K562 (cell line): ENCODE measurements at regions not wholly inside any gene's neighbourhood (a gene's known extent, or its start where the extent isn't known, plus 50 kb on each side); places are given as distances from the start of the nearest gene placed in this dataset.

Experiments used
- ATAC-seq: fragments of 200-7000 bp; cut with Tn5 transposase; 3 replicates; pipeline ENCODE4 v1.9.1; 2020; ENCODE audit warnings: moderate library complexity
- BruUV-seq: library from RNA; stranded (reverse); fragments of 400-500 nt; replicated peaks from 2 replicates; lab custom pipeline; 2021; lab: Mats Ljungman, UMichigan
- CTCF ChIA-PET: fragments of 300-600 bp; formaldehyde crosslinking; extraction: SDS; loops from one replicate; lab custom pipeline; 2021; ENCODE audit warnings: low intra/inter-chr PET ratio; lab: Yijun Ruan, JAX
- POLR2A ChIA-PET: fragments of 300-600, 350-650 bp; sonication (Branson Sonifier 250); formaldehyde crosslinking; extraction: SDS; loops from one replicate; lab custom pipeline; 2021; ENCODE audit warnings: antibody characterized with exemption, inconsistent platforms; lab: Yijun Ruan, JAX
- DNase-seq, 4 experiments: peaks; one replicate each; pipeline versions ENCODE4 v3.0.0 to v3.0.0-alpha.2; 2011 to 2018; ENCODE audit warnings: low spot score in 3 of 4, mixed read lengths in 3 of 4; ENCODE audit errors: extremely low read depth in 1 of 4
- FAIRE-seq: peaks from 2 replicates; lab custom pipeline; 2011; peaks lifted over from hg19 to GRCh38; lab: Jason Lieb, UNC
- H2AFZ ChIP-seq: 2 replicates; pipeline ENCODE4 v1.6.0; 2011; ENCODE audit warnings: low read depth, low read length, control low read depth, inconsistent platforms
- H3K27ac ChIP-seq: fragments of 200-600 bp; 3 replicates; pipeline ENCODE4 v1.8.0; 2011; ENCODE audit warnings: low read depth, mild to moderate bottlenecking, control low read depth, inconsistent platforms, low read length, moderate library complexity, mixed read lengths; ENCODE audit errors: extremely low read depth
- H3K27me3 ChIP-seq, 2 experiments: fragments of 300-600 bp in 1 of 2; 2 replicates in 1 of 2; 3 replicates in 1 of 2; pipeline versions ENCODE4 v1.6.0 to v1.8.0; 2011; ENCODE audit warnings: inconsistent platforms in 2 of 2, low read length in 2 of 2, mild to moderate bottlenecking in 1 of 2, mixed read lengths in 1 of 2, moderate library complexity in 1 of 2; ENCODE audit not compliant: control insufficient read depth in 2 of 2, insufficient read depth in 2 of 2
- H3K36me3 ChIP-seq: fragments of 300-600 bp; 3 replicates; pipeline ENCODE4 v1.8.0; 2011; ENCODE audit warnings: mild to moderate bottlenecking, low read length, inconsistent platforms; ENCODE audit not compliant: control insufficient read depth, insufficient read depth
- H3K4me1 ChIP-seq, 2 experiments: fragments of 200-600 bp in 1 of 2; replicated peaks in 1 of 2; 2 replicates in 1 of 2; 3 replicates in 1 of 2; pipeline versions ENCODE4 v1.5.1 to v1.8.0; 2011; ENCODE audit warnings: inconsistent platforms in 2 of 2, low read length in 2 of 2, mild to moderate bottlenecking in 1 of 2, mixed read lengths in 1 of 2, moderate library complexity in 1 of 2; ENCODE audit not compliant: control insufficient read depth in 2 of 2, insufficient read depth in 2 of 2
- H3K4me2 ChIP-seq: 2 replicates; pipeline ENCODE4 v1.6.1; 2011; ENCODE audit warnings: low read length, control low read depth, inconsistent platforms, mixed read lengths; ENCODE audit not compliant: insufficient read depth
- H3K4me3 ChIP-seq: fragments of 200-600 bp; sonication (generic), shearing (Covaris generic); 2 replicates; pipeline ENCODE4 v1.5.1; 2016; ENCODE audit warnings: control low read depth, inconsistent platforms
- H3K79me2 ChIP-seq: fragments of 200-600 bp; 3 replicates; pipeline ENCODE4 v1.8.0; 2011; ENCODE audit warnings: low read length, inconsistent platforms; ENCODE audit not compliant: control insufficient read depth, insufficient read depth
- H3K9ac ChIP-seq, 2 experiments: 2 replicates each; pipeline versions ENCODE4 v1.6.0 to v1.6.1; 2011; ENCODE audit warnings: low read depth in 2 of 2, low read length in 2 of 2, control low read depth in 1 of 2, inconsistent platforms in 1 of 2, mild to moderate bottlenecking in 1 of 2, mixed read lengths in 1 of 2; ENCODE audit not compliant: insufficient read depth in 1 of 2
- H3K9me1 ChIP-seq: one replicate; pipeline ENCODE4 v1.6.0; 2011; ENCODE audit warnings: inconsistent platforms, mild to moderate bottlenecking, low read length, moderate library complexity; ENCODE audit not compliant: control insufficient read depth, insufficient read depth
- H3K9me3 ChIP-seq: replicated peaks from 2 replicates; pipeline ENCODE4 v1.5.1; 2011; ENCODE audit warnings: low read depth, low read length, inconsistent platforms; ENCODE audit not compliant: control insufficient read depth, insufficient read depth
- H4K20me1 ChIP-seq: replicated peaks from 2 replicates; pipeline ENCODE4 v1.6.1; 2011; ENCODE audit warnings: low read length, inconsistent platforms, mixed read lengths; ENCODE audit not compliant: control insufficient read depth, insufficient read depth
- ARNT ChIP-seq, 2 experiments: fragments of 450-650 bp; IDR thresholded peaks; 2 replicates each; pipeline ENCODE4 v1.6.1; 2016; ENCODE audit warnings: mild to moderate bottlenecking in 1 of 2
- CCNT2 ChIP-seq: IDR thresholded peaks from 2 replicates; pipeline ENCODE4 v1.6.1; 2011; ENCODE audit warnings: borderline replicate concordance, low read depth, mild to moderate bottlenecking, moderate library complexity, mixed read lengths, low read length; ENCODE audit not compliant: insufficient read length; ENCODE audit errors: extremely low read depth
- CLOCK ChIP-seq: fragments of 250-450 bp; sonication (Bioruptor Pico); IDR thresholded peaks from 2 replicates; pipeline ENCODE4 v1.4.0; 2020; ENCODE audit warnings: mild to moderate bottlenecking, moderate library complexity, borderline replicate concordance
- FOS ChIP-seq: IDR thresholded peaks from 3 replicates; pipeline ENCODE4 v1.6.1; 2011; ENCODE audit not compliant: insufficient read length; ENCODE audit errors: extremely low read depth
- KDM5B ChIP-seq: fragments of 200-600 bp; sonication (generic); IDR thresholded peaks from 2 replicates; pipeline ENCODE4 v1.6.1; 2012; ENCODE audit warnings: low read depth, mild to moderate bottlenecking, moderate library complexity, low read length, control low read depth, inconsistent platforms; ENCODE audit not compliant: insufficient replicate concordance
- RFX7 ChIP-seq: fragments of 250-450 bp; sonication (Bioruptor Pico); IDR thresholded peaks from 2 replicates; pipeline ENCODE4 v1.5.1; 2021; ENCODE audit warnings: mild to moderate bottlenecking
- STAT5A ChIP-seq: IDR thresholded peaks from 2 replicates; pipeline ENCODE4 v1.6.1; 2012; ENCODE audit warnings: low read length, inconsistent platforms, borderline replicate concordance
- TAF15 ChIP-seq: fragments of 200-400 bp; formaldehyde crosslinking; IDR thresholded peaks from 2 replicates; pipeline ENCODE4 v1.6.1; 2017; ENCODE audit warnings: mild to moderate bottlenecking, low read depth, low read length, moderate library complexity
- XRCC3 ChIP-seq: fragments of 450-650 bp; IDR thresholded peaks from 2 replicates; pipeline ENCODE4 v1.6.1; 2017; ENCODE audit warnings: mild to moderate bottlenecking, moderate library complexity
- ZNF445 ChIP-seq: fragments of 250-450 bp; sonication (Bioruptor Pico); IDR thresholded peaks from 2 replicates; pipeline ENCODE4 v1.4.0; 2020; ENCODE audit warnings: low read depth, mild to moderate bottlenecking, moderate library complexity
- ZSCAN32 ChIP-seq: fragments of 450-650 bp; formaldehyde crosslinking; IDR thresholded peaks from 2 replicates; pipeline ENCODE4 v1.4.0; 2020; ENCODE audit warnings: mild to moderate bottlenecking, moderate library complexity
- WGBS: fragments of 100-300 bp; shearing (Covaris generic); methylation state at CpG from one replicate; pipeline ENCODE4 v1.1.6; 2016; ENCODE audit warnings: low coverage, mixed read lengths; ENCODE audit not compliant: insufficient coverage; ENCODE audit errors: missing lambda C conversion rate; 5-methylcytosine and 5-hydroxymethylcytosine counted together
- in situ Hi-C: fragments of 300-500 bp; cut with MboI; formaldehyde crosslinking; loops from 4 replicates; pipeline ENCODE4 v1.15.0; 2018; ENCODE audit warnings: inconsistent platforms, mixed read lengths
- intact Hi-C: fragments of 100-400 bp; cut with micrococcal nuclease; formaldehyde crosslinking; loops from 2 replicates; pipeline ENCODE4 v1.14.2; 2022
- TF ChIP-seq, protein P1 (sequence below): fragments of 450-650 bp; IDR thresholded peaks from one replicate; pipeline ENCODE4 v1.6.1; 2018; ENCODE audit warnings: mild to moderate bottlenecking, moderate library complexity; ENCODE audit not compliant: partially characterized antibody

- peaks cover 5 to 26% of the 10 kb centered on the region in 2 experiments; a peak in 3 of 5 replicates for H3K4me1 ChIP-seq
- no peak overlapping the region for H3K4me2 ChIP-seq
- H3K9me3 ChIP-seq = no peaks in the 10 kb centered on the region
- BruUV-seq = no TSS peak
- no peak overlapping the region for H3K9ac ChIP-seq
- POLR2A ChIA-PET = no interaction called here
- no peak overlapping the region for H2AFZ ChIP-seq
- no peaks in the 10 kb centered on the region for H4K20me1 ChIP-seq
- in situ Hi-C loops = no loop called here
- FAIRE-seq = no peak
- no peak for ATAC-seq
- DNase-seq = no peak
- H3K36me3 ChIP-seq = no peaks in the 10 kb centered on the region
- no peak overlapping the region for H3K4me3 ChIP-seq
- no peaks in the 10 kb centered on the region for H3K27me3 ChIP-seq
- no peaks in the 10 kb centered on the region for H3K79me2 ChIP-seq
- CTCF ChIA-PET = no interaction called here
- 52% methylated on average over 3 of the region's 7 CpGs for WGBS
- H3K9me1 ChIP-seq = no peaks in the 10 kb centered on the region
- intact Hi-C loops = no loop called here
- no peak overlapping the region for H3K27ac ChIP-seq
- TF ChIP-seq RFX7 (CRISPR knock-in tag) = no peak
- no peak for TF ChIP-seq ZSCAN32
- no peak for TF ChIP-seq CLOCK
- no peak for TF ChIP-seq XRCC3
- no peak for TF ChIP-seq KDM5B
- TF ChIP-seq ZNF445 (CRISPR knock-in tag) = no peak
- TF ChIP-seq, protein P1, sequence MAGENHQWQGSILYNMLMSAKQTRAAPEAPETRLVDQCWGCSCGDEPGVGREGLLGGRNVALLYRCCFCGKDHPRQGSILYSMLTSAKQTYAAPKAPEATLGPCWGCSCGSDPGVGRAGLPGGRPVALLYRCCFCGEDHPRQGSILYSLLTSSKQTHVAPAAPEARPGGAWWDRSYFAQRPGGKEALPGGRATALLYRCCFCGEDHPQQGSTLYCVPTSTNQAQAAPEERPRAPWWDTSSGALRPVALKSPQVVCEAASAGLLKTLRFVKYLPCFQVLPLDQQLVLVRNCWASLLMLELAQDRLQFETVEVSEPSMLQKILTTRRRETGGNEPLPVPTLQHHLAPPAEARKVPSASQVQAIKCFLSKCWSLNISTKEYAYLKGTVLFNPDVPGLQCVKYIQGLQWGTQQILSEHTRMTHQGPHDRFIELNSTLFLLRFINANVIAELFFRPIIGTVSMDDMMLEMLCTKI = no peak
- no peak for TF ChIP-seq ARNT (IDR thresholded peaks at IDR 0.05)
- TF ChIP-seq CCNT2 = no peak
- TF ChIP-seq FOS = no peak
- no peak for TF ChIP-seq TAF15
- no peak for TF ChIP-seq STAT5A
These were observed 79.6 kb upstream of the POMP start for GRCh38 chr13:28579322-28579721.
